H1 (cell line): ENCODE measurements at regions not wholly inside any gene's neighbourhood (a gene's known extent, or its start where the extent isn't known, plus 50 kb on each side); places are given as distances from the start of the nearest gene placed in this dataset.

ENCODE experiments used
- CTCF ChIA-PET: fragments of 300-600 bp; sonication (Branson Sonifier 250); formaldehyde crosslinking; loops from one replicate; lab custom pipeline; 2021; ENCODE audit not compliant: partially characterized antibody; lab: Charles Lee
- POLR2A ChIA-PET: fragments of 300-600 bp; sonication (Branson Sonifier 250); formaldehyde crosslinking; loops from one replicate; lab custom pipeline; 2021; ENCODE audit warnings: inconsistent platforms; ENCODE audit not compliant: partially characterized antibody; lab: Charles Lee
- DNase-seq, 2 experiments: peaks; one replicate each; pipeline versions ENCODE4 v3.0.0 to v3.0.0-alpha.2; 2010 to 2022; ENCODE audit warnings: low spot score in 2 of 2, low read depth in 1 of 2, mixed read lengths in 1 of 2
- FAIRE-seq: peaks from 2 replicates; lab custom pipeline; 2011; peaks lifted over from hg19 to GRCh38; lab: Jason Lieb, UNC
- H2AFZ ChIP-seq: 2 replicates; pipeline ENCODE4 v1.8.1; 2012; ENCODE audit warnings: low read length, inconsistent platforms
- H2AK5ac ChIP-seq: 2 replicates; pipeline ENCODE4 v1.6.1; 2013; ENCODE audit warnings: low read depth, low read length
- H2BK120ac ChIP-seq: replicated peaks from 2 replicates; pipeline ENCODE3; 2013; ENCODE audit warnings: low read depth, low read length, inconsistent platforms
- H2BK12ac ChIP-seq: 2 replicates; pipeline ENCODE4 v1.6.1; 2013; ENCODE audit warnings: low read depth, low read length
- H2BK15ac ChIP-seq: 2 replicates; pipeline ENCODE4 v1.6.1; 2013; ENCODE audit warnings: low read length
- H2BK20ac ChIP-seq: 2 replicates; pipeline ENCODE4 v1.6.1; 2013; ENCODE audit warnings: low read length
- H2BK5ac ChIP-seq: 2 replicates; pipeline ENCODE4 v1.6.1; 2013; ENCODE audit warnings: low read depth, low read length
- H3K14ac ChIP-seq: 2 replicates; pipeline ENCODE4 v1.6.1; 2013; ENCODE audit warnings: inconsistent platforms; ENCODE audit not compliant: insufficient read length
- H3K18ac ChIP-seq: 2 replicates; pipeline ENCODE4 v1.6.1; 2013; ENCODE audit warnings: low read length; ENCODE audit errors: extremely low read depth
- H3K23ac ChIP-seq: 2 replicates; pipeline ENCODE4 v1.6.1; 2013; ENCODE audit warnings: inconsistent platforms; ENCODE audit not compliant: insufficient read length
- H3K23me2 ChIP-seq: 2 replicates; pipeline ENCODE4 v1.6.1; 2013; ENCODE audit warnings: low read depth, low read length
- H3K27ac ChIP-seq: 2 replicates; pipeline ENCODE4 v1.6.1; 2011; ENCODE audit warnings: low read depth, low read length, inconsistent platforms
- H3K27me3 ChIP-seq, 4 experiments: replicated peaks in 1 of 4; 1 replicate in 1 of 4; 2 replicates in 3 of 4; pipeline versions ENCODE4 v1.6.1 to v1.8.1; 2011 to 2013; ENCODE audit warnings: low read length in 3 of 4, mild to moderate bottlenecking in 3 of 4, inconsistent platforms in 2 of 4, mixed read lengths in 2 of 4, moderate library complexity in 1 of 4; ENCODE audit not compliant: control insufficient read depth in 3 of 4, insufficient read depth in 3 of 4; ENCODE audit errors: extremely low read depth in 1 of 4
- H3K36me3 ChIP-seq, 4 experiments: 2 replicates each; pipeline versions ENCODE4 v1.6.1 to v1.8.1; 2011 to 2013; ENCODE audit warnings: mild to moderate bottlenecking in 4 of 4, low read length in 3 of 4, moderate library complexity in 2 of 4, control low read depth in 1 of 4, inconsistent platforms in 1 of 4; ENCODE audit not compliant: insufficient read depth in 4 of 4, control insufficient read depth in 2 of 4
- H3K4ac ChIP-seq: replicated peaks from 2 replicates; pipeline ENCODE3; 2013; ENCODE audit warnings: low read length, low read depth, mixed read lengths, inconsistent platforms; ENCODE audit not compliant: insufficient read length
- H3K4me1 ChIP-seq, 4 experiments: replicated peaks in 1 of 4; 1 replicate in 1 of 4; 2 replicates in 3 of 4; pipeline versions ENCODE4 v1.6.1 to v1.8.1; 2011 to 2013; ENCODE audit warnings: low read length in 3 of 4, inconsistent platforms in 2 of 4, mixed read lengths in 1 of 4; ENCODE audit not compliant: insufficient read depth in 4 of 4, control insufficient read depth in 3 of 4
- H3K4me2 ChIP-seq, 2 experiments: 2 replicates each; pipeline versions ENCODE4 v1.6.1 to v1.8.1; 2011 to 2013; ENCODE audit warnings: low read depth in 2 of 2, low read length in 2 of 2, control low read depth in 1 of 2, inconsistent platforms in 1 of 2, mild to moderate bottlenecking in 1 of 2; ENCODE audit not compliant: insufficient read depth in 1 of 2
- H3K4me3 ChIP-seq, 4 experiments: fragments of 200-600, 300-600 bp in 1 of 4; sonication (generic), shearing (Covaris generic), sonication (Bioruptor Twin) in 1 of 4; 2 replicates each; pipeline versions ENCODE4 v1.5.1 to v1.8.1; 2011 to 2016; ENCODE audit warnings: low read length in 4 of 4, low read depth in 3 of 4, control low read depth in 2 of 4, inconsistent platforms in 2 of 4, mild to moderate bottlenecking in 2 of 4, mixed read lengths in 1 of 4, moderate library complexity in 1 of 4; ENCODE audit not compliant: insufficient read depth in 2 of 4; ENCODE audit errors: extremely low read depth in 1 of 4
- H3K56ac ChIP-seq: replicated peaks from 2 replicates; pipeline ENCODE3; 2013; ENCODE audit warnings: low read depth, mild to moderate bottlenecking, mixed read lengths, low read length, inconsistent platforms; ENCODE audit not compliant: insufficient read length
- H3K79me1 ChIP-seq: 2 replicates; pipeline ENCODE4 v1.6.1; 2013; ENCODE audit warnings: low read depth, low read length, control low read depth
- H3K79me2 ChIP-seq, 2 experiments: 2 replicates each; pipeline versions ENCODE4 v1.6.1 to v1.8.1; 2012 to 2013; ENCODE audit warnings: low read length in 2 of 2, mild to moderate bottlenecking in 2 of 2, inconsistent platforms in 1 of 2; ENCODE audit not compliant: insufficient read depth in 2 of 2, control insufficient read depth in 1 of 2
- H3K9ac ChIP-seq, 4 experiments: replicated peaks in 1 of 4; 1 replicate in 1 of 4; 2 replicates in 3 of 4; pipeline versions ENCODE4 v1.6.1 to v1.8.1; 2011 to 2013; ENCODE audit warnings: low read depth in 3 of 4, low read length in 3 of 4, control low read depth in 2 of 4, mild to moderate bottlenecking in 2 of 4, moderate library complexity in 2 of 4, inconsistent platforms in 1 of 4; ENCODE audit errors: extremely low read depth in 1 of 4
- H3K9me3 ChIP-seq, 2 experiments: 2 replicates each; pipeline versions ENCODE4 v1.6.1 to v1.8.1; 2012 to 2013; ENCODE audit warnings: mild to moderate bottlenecking in 2 of 2, moderate library complexity in 2 of 2, control low read depth in 1 of 2, inconsistent platforms in 1 of 2, low read depth in 1 of 2, low read length in 1 of 2, mixed read lengths in 1 of 2; ENCODE audit not compliant: insufficient read depth in 2 of 2
- H4K20me1 ChIP-seq, 2 experiments: replicated peaks in 1 of 2; 2 replicates each; pipeline versions ENCODE3 to v1.8.1; 2011 to 2013; ENCODE audit warnings: inconsistent platforms in 2 of 2, low read length in 2 of 2, mild to moderate bottlenecking in 1 of 2; ENCODE audit not compliant: insufficient read depth in 2 of 2, control insufficient read depth in 1 of 2
- H4K5ac ChIP-seq: 2 replicates; pipeline ENCODE4 v1.6.1; 2013; ENCODE audit warnings: low read length, low read depth, mixed read lengths, inconsistent platforms; ENCODE audit not compliant: insufficient read length
- H4K8ac ChIP-seq: 2 replicates; pipeline ENCODE4 v1.8.0; 2013; ENCODE audit warnings: mild to moderate bottlenecking, moderate library complexity, low read length, inconsistent platforms; ENCODE audit not compliant: insufficient read depth; ENCODE audit errors: extremely low read depth
- H4K91ac ChIP-seq: replicated peaks from 2 replicates; pipeline ENCODE3; 2013; ENCODE audit warnings: low read length, mixed read lengths, inconsistent platforms; ENCODE audit not compliant: insufficient read length
- CBX8 ChIP-seq: fragments of 300-800, 300-1000 bp; sonication (generic); IDR thresholded peaks from 2 replicates; pipeline ENCODE4 v1.7.1; 2016; ENCODE audit warnings: low read depth, low read length, borderline replicate concordance
- WGBS, 2 experiments: shearing (Covaris generic) in 1 of 2; methylation state at CpG; one replicate each; pipeline versions ENCODE4 v1.1.6 to v1.1.7; 2013 to 2015; ENCODE audit warnings: low lambda C conversion rate in 2 of 2, mixed read lengths in 2 of 2, inconsistent platforms in 1 of 2, low coverage in 1 of 2, missing lambda C conversion rate in 1 of 2; ENCODE audit not compliant: insufficient replicate concordance in 2 of 2, insufficient coverage in 1 of 2, insufficient read length in 1 of 2; ENCODE audit errors: extremely low coverage in 1 of 2, missing lambda C conversion rate in 1 of 2; 5-methylcytosine and 5-hydroxymethylcytosine counted together

GRCh38 chr12:28709986-28710685 lies 438.9 kb upstream of the FAR2 start:
- no peak overlapping the region for H2BK5ac ChIP-seq
- no peak overlapping the region for H3K27ac ChIP-seq
- no peak overlapping the region for H4K91ac ChIP-seq
- POLR2A ChIA-PET, result no interaction called here
- H3K23me2 ChIP-seq, result no peaks in the 10 kb centered on the region
- no peak overlapping the region for H3K4me2 ChIP-seq
- no peak for FAIRE-seq
- H3K23ac ChIP-seq, result no peak overlapping the region
- no peak overlapping the region for H2BK20ac ChIP-seq
- no peak for TF ChIP-seq CBX8
- H3K9ac ChIP-seq, result no peak overlapping the region
- H2AK5ac ChIP-seq, result no peak overlapping the region
- CTCF ChIA-PET, result interaction anchor here (1.8 kb wide), 1 partner anchor 11 kb away, joined by 5 read pairs; no protein-coding TSS in a partner anchor
- no peaks in the 10 kb centered on the region for H3K27me3 ChIP-seq
- 87% methylated on average over 4 of the region's 4 CpGs; no CpG with 5 or more reads in 1 of the 2 experiments for WGBS, 2 experiments
- no peak overlapping the region for H3K18ac ChIP-seq
- H3K36me3 ChIP-seq, result no peaks in the 10 kb centered on the region
- H3K79me2 ChIP-seq, result no peaks in the 10 kb centered on the region
- no peak overlapping the region for H2BK12ac ChIP-seq
- no peaks in the 10 kb centered on the region for H3K4me1 ChIP-seq
- no peaks in the 10 kb centered on the region for H3K9me3 ChIP-seq
- no peak overlapping the region for H4K8ac ChIP-seq
- H4K20me1 ChIP-seq, result no peaks in the 10 kb centered on the region
- H2AFZ ChIP-seq, result no peak overlapping the region
- no peak overlapping the region for H3K4me3 ChIP-seq
- H2BK120ac ChIP-seq, result no peak overlapping the region
- DNase-seq, result no peak
- no peak overlapping the region for H2BK15ac ChIP-seq
- no peak overlapping the region for H3K14ac ChIP-seq
- no peak overlapping the region for H3K56ac ChIP-seq
- no peak overlapping the region for H3K4ac ChIP-seq
- no peak overlapping the region for H4K5ac ChIP-seq
- no peaks in the 10 kb centered on the region for H3K79me1 ChIP-seq
